CD1c-positive myeloid dendritic cell (primary cell): ENCODE measurements at regions not wholly inside any gene's neighbourhood (a gene's known extent, or its start where the extent isn't known, plus 50 kb on each side); places are given as distances from the start of the nearest gene placed in this dataset.

Source experiments
- DNase-seq: peaks from one replicate; pipeline ENCODE4 v3.0.0-alpha.2; 2016; ENCODE audit errors: extremely low spot score

- DNase-seq: no peak
Measured at GRCh38 chr12:58190618-58191017, 249.3 kb downstream of the ATP23 start.

- DNase-seq: no peak
Measured at GRCh38 chr12:58196971-58197370, 255.6 kb downstream of the ATP23 start.

GRCh38 chr12:58202933-58203718, 261.8 kb downstream of the ATP23 start:
- no peak for DNase-seq

- no peak for DNase-seq
Measured at GRCh38 chr12:58204071-58204470, 262.7 kb downstream of the ATP23 start.

- no peak for DNase-seq
Measured at GRCh38 chr12:58206876-58207275, 265.5 kb downstream of the ATP23 start.

- no peak for DNase-seq
Measured at GRCh38 chr12:58211211-58211610, 269.8 kb downstream of the ATP23 start.

- DNase-seq: no peak
Measured at GRCh38 chr12:58217130-58217529, 275.8 kb downstream of the ATP23 start.

GRCh38 chr12:58224536-58225105, 283.3 kb downstream of the ATP23 start:
- DNase-seq: no peak

- DNase-seq: no peak
Measured at GRCh38 chr12:58225203-58225877, 284.0 kb downstream of the ATP23 start.

- DNase-seq: no peak
Measured at GRCh38 chr12:58233886-58234285, 292.5 kb downstream of the ATP23 start.

GRCh38 chr12:58238411-58238810, 297.0 kb downstream of the ATP23 start:
- no peak for DNase-seq

- DNase-seq: no peak
Measured at GRCh38 chr12:58241099-58241498, 299.7 kb downstream of the ATP23 start.

GRCh38 chr12:58242796-58243630, 301.6 kb downstream of the ATP23 start:
- no peak for DNase-seq

- DNase-seq: no peak
Measured at GRCh38 chr12:58247633-58248032, 306.3 kb downstream of the ATP23 start.

GRCh38 chr12:58248599-58248998, 307.2 kb downstream of the ATP23 start:
- DNase-seq: no peak

- DNase-seq: no peak
Measured at GRCh38 chr12:58249610-58250009, 308.2 kb downstream of the ATP23 start.

GRCh38 chr12:58250077-58250476, 308.7 kb downstream of the ATP23 start:
- no peak for DNase-seq

- no peak for DNase-seq
Measured at GRCh38 chr12:58252914-58253313, 311.5 kb downstream of the ATP23 start.

GRCh38 chr12:58253663-58254062, 312.3 kb downstream of the ATP23 start:
- DNase-seq: no peak

- DNase-seq: no peak
Measured at GRCh38 chr12:58254463-58255100, 313.2 kb downstream of the ATP23 start.

- DNase-seq: no peak
Measured at GRCh38 chr12:58262796-58263195, 321.4 kb downstream of the ATP23 start.

GRCh38 chr12:58263816-58264215, 322.4 kb downstream of the ATP23 start:
- no peak for DNase-seq
